EL (cell line): ENCODE measurements at regions not wholly inside any gene's neighbourhood (a gene's known extent, or its start where the extent isn't known, plus 50 kb on each side); places are given as distances from the start of the nearest gene placed in this dataset.

Experiments used
- DNase-seq: peaks from one replicate; pipeline ENCODE4 v3.0.0-alpha.2; 2016

GRCh38 chr3:72244396-72244795, 459.4 kb upstream of the PROK2 start:
- no peak for DNase-seq

GRCh38 chr3:72242326-72242725, 457.4 kb upstream of the PROK2 start:
- DNase-seq, result no peak

- DNase-seq, result no peak
Observed at GRCh38 chr3:72241525-72241924, 456.6 kb upstream of the PROK2 start.

- DNase-seq, result no peak
Observed at GRCh38 chr3:72240531-72240930, 455.6 kb upstream of the PROK2 start.

GRCh38 chr3:72238801-72239200, 453.9 kb upstream of the PROK2 start:
- no peak for DNase-seq

- DNase-seq, result no peak
Observed at GRCh38 chr3:72238010-72238691, 453.2 kb upstream of the PROK2 start.

GRCh38 chr3:72237679-72238009, 452.7 kb upstream of the PROK2 start:
- DNase-seq, result no peak

- peak; percentile 46 for DNase-seq
Observed at GRCh38 chr3:72234391-72234790, 449.4 kb upstream of the PROK2 start.

GRCh38 chr3:72233571-72233970, 448.6 kb upstream of the PROK2 start:
- no peak for DNase-seq

GRCh38 chr3:72232777-72233176, 447.8 kb upstream of the PROK2 start:
- DNase-seq, result no peak

GRCh38 chr3:72232331-72232730, 447.4 kb upstream of the PROK2 start:
- DNase-seq, result no peak

GRCh38 chr3:72231439-72232196, 446.7 kb upstream of the PROK2 start:
- DNase-seq, result no peak

GRCh38 chr3:72230774-72231379, 445.9 kb upstream of the PROK2 start:
- no peak for DNase-seq

- no peak for DNase-seq
Observed at GRCh38 chr3:72229952-72230351, 445.0 kb upstream of the PROK2 start.

- peak; percentile 31 for DNase-seq
Observed at GRCh38 chr3:72227486-72228070, 442.6 kb upstream of the PROK2 start.

GRCh38 chr3:72224804-72225509, 440.0 kb upstream of the PROK2 start:
- no peak for DNase-seq

- no peak for DNase-seq
Observed at GRCh38 chr3:72223628-72224027, 438.7 kb upstream of the PROK2 start.

GRCh38 chr3:72223116-72223515, 438.2 kb upstream of the PROK2 start:
- DNase-seq, result no peak

- DNase-seq, result no peak
Observed at GRCh38 chr3:72222410-72222809, 437.5 kb upstream of the PROK2 start.

GRCh38 chr3:72220946-72221345, 436.0 kb upstream of the PROK2 start:
- DNase-seq, result no peak

GRCh38 chr3:72219752-72220151, 434.8 kb upstream of the PROK2 start:
- no peak for DNase-seq

- no peak for DNase-seq
Observed at GRCh38 chr3:72217570-72217969, 432.6 kb upstream of the PROK2 start.
